Right atrium auricular region (tissue), 2 donors: ENCODE measurements at regions not wholly inside any gene's neighbourhood (a gene's known extent, or its start where the extent isn't known, plus 50 kb on each side); places are given as distances from the start of the nearest gene placed in this dataset.
"Not testable (repeated sequence)": the region's sequence is repeated elsewhere in the genome, so short reads cannot be mapped to it uniquely, and the experiment has no call there.

Source experiments
- DNase-seq: peaks from one replicate; pipeline ENCODE4 v3.0.0-alpha.2; 2019; ENCODE audit warnings: low spot score
- H3K27ac ChIP-seq, 2 donors: fragments of 200-600 bp; sonication (generic); 1 replicate in 1 of 2; 2 replicates in 1 of 2; pipeline ENCODE4 v1.5.1; 2016 to 2019
- H3K27me3 ChIP-seq, 2 donors: fragments of 200-600 bp; sonication (generic); one replicate each; pipeline versions ENCODE4 v1.5.1 to v1.6.0; 2017 to 2019
- H3K36me3 ChIP-seq: fragments of 200-600 bp; sonication (generic); one replicate; pipeline ENCODE4 v1.5.1; 2016
- H3K4me1 ChIP-seq, 2 donors: fragments of 200-600 bp; sonication (generic); one replicate each; pipeline versions ENCODE4 v1.5.1 to v1.6.0; 2017 to 2019
- H3K4me3 ChIP-seq, 2 donors: fragments of 200-600 bp; sonication (generic); 1 replicate in 1 of 2; 2 replicates in 1 of 2; pipeline ENCODE4 v1.5.1; 2017 to 2019; ENCODE audit warnings: mild to moderate bottlenecking in 1 of 2, moderate library complexity in 1 of 2
- H3K9me3 ChIP-seq, 2 donors: fragments of 200-600 bp; sonication (generic); one replicate each; pipeline ENCODE4 v1.5.1; 2019
- CTCF ChIP-seq, 2 donors: fragments of 200-600 bp; sonication (generic); IDR thresholded peaks; one replicate each; pipeline ENCODE4 v1.5.1; 2019; ENCODE audit warnings: antibody characterized with exemption in 2 of 2

GRCh38 chr21:7916329-7917303 lies 2604.8 kb upstream of the TPTE start:
- no peak overlapping the region for H3K27ac ChIP-seq
- H3K4me1 ChIP-seq = no peaks in the 10 kb centered on the region
- no peak for TF ChIP-seq CTCF (IDR thresholded peaks at IDR 0.05)
- no peaks in the 10 kb centered on the region for H3K36me3 ChIP-seq
- DNase-seq = no peak
- no peak overlapping the region for H3K4me3 ChIP-seq
- peaks cover 0 to 7% of the 10 kb centered on the region in 2 donors for H3K9me3 ChIP-seq
- no peaks in the 10 kb centered on the region for H3K27me3 ChIP-seq

GRCh38 chr21:7917729-7918128 lies 2603.7 kb upstream of the TPTE start:
- DNase-seq = no peak
- Histone ChIP-seq H3K4me3 (no peak overlapping the region), H3K27ac (no peak overlapping the region), H3K9me3 (peaks cover 0 to 7% of the 10 kb centered on the region in 2 donors), H3K4me1 (no peaks in the 10 kb centered on the region), H3K36me3 (no peaks in the 10 kb centered on the region), H3K27me3 (no peaks in the 10 kb centered on the region)
- TF ChIP-seq CTCF (IDR thresholded peaks at IDR 0.05) = no peak

- H3K36me3 ChIP-seq, H3K4me3 ChIP-seq, DNase-seq, H3K27me3 ChIP-seq, H3K27ac ChIP-seq, H3K4me1 ChIP-seq: not testable (repeated sequence)
- peaks cover 17 to 28% of the 10 kb centered on the region in 2 donors for H3K9me3 ChIP-seq
These were observed 2595.3 kb upstream of the TPTE start for GRCh38 chr21:7925918-7926582.

GRCh38 chr21:7928528-7928927 lies 2592.9 kb upstream of the TPTE start:
- not testable (repeated sequence) for DNase-seq, H3K4me3 ChIP-seq
- H3K9me3 ChIP-seq = peaks cover 30 to 40% of the 10 kb centered on the region in 2 donors

GRCh38 chr21:7929586-7929985 lies 2591.8 kb upstream of the TPTE start:
- not testable (repeated sequence) for DNase-seq, H3K36me3 ChIP-seq, H3K27ac ChIP-seq, H3K4me1 ChIP-seq, H3K27me3 ChIP-seq, H3K4me3 ChIP-seq
- peaks cover 19 to 48% of the 10 kb centered on the region in 2 donors for H3K9me3 ChIP-seq

More at GRCh38 chr21:7928528-7928927, 2592.9 kb upstream of the TPTE start:
- not testable (repeated sequence) for H3K4me1 ChIP-seq, H3K36me3 ChIP-seq, H3K27me3 ChIP-seq, H3K27ac ChIP-seq

- not testable (repeated sequence) for H3K4me3 ChIP-seq, DNase-seq, H3K27ac ChIP-seq, H3K4me1 ChIP-seq, H3K27me3 ChIP-seq, H3K36me3 ChIP-seq
- H3K9me3 ChIP-seq = peaks cover 18 to 57% of the 10 kb centered on the region in 2 donors
These were observed 2590.9 kb upstream of the TPTE start for GRCh38 chr21:7930445-7930844.

- peaks cover 13 to 74% of the 10 kb centered on the region in 2 donors for H3K9me3 ChIP-seq
These were observed 2589.3 kb upstream of the TPTE start for GRCh38 chr21:7932113-7932512.

GRCh38 chr21:7932834-7933233 lies 2588.5 kb upstream of the TPTE start:
- not testable (repeated sequence) for H3K4me1 ChIP-seq, H3K4me3 ChIP-seq, DNase-seq, H3K27me3 ChIP-seq, H3K27ac ChIP-seq, H3K36me3 ChIP-seq
- peaks cover 9 to 80% of the 10 kb centered on the region in 2 donors for H3K9me3 ChIP-seq

More at GRCh38 chr21:7932113-7932512, 2589.3 kb upstream of the TPTE start:
- not testable (repeated sequence) for H3K27me3 ChIP-seq, H3K27ac ChIP-seq, H3K4me1 ChIP-seq, DNase-seq, H3K36me3 ChIP-seq, H3K4me3 ChIP-seq
